Mesenchymal stem cell (in vitro differentiated cells and primary cell): ENCODE measurements at regions not wholly inside any gene's neighbourhood (a gene's known extent, or its start where the extent isn't known, plus 50 kb on each side); places are given as distances from the start of the nearest gene placed in this dataset.

Experiments
- DNase-seq: peaks from one replicate; pipeline ENCODE4 v3.0.0-alpha.2; 2013
- H2AFZ ChIP-seq: one replicate; pipeline ENCODE4 v1.6.1; 2013; ENCODE audit warnings: low read depth, mild to moderate bottlenecking, control low read depth, inconsistent platforms, low read length, moderate library complexity
- H2AK5ac ChIP-seq: 2 replicates; pipeline ENCODE4 v1.6.1; 2013; ENCODE audit warnings: low read length, moderate library complexity, mild to moderate bottlenecking, inconsistent platforms; ENCODE audit not compliant: severe bottlenecking
- H2BK120ac ChIP-seq: one replicate; pipeline ENCODE4 v1.6.1; 2013; ENCODE audit warnings: low read depth, mild to moderate bottlenecking, inconsistent platforms, low read length, moderate library complexity
- H2BK12ac ChIP-seq, 2 experiments: one replicate each; pipeline ENCODE4 v1.6.1; 2013; ENCODE audit warnings: inconsistent platforms in 2 of 2, low read length in 2 of 2, mild to moderate bottlenecking in 2 of 2, moderate library complexity in 2 of 2, control low read depth in 1 of 2
- H2BK15ac ChIP-seq: one replicate; pipeline ENCODE4 v1.6.1; 2013; ENCODE audit warnings: mild to moderate bottlenecking, low read depth, inconsistent platforms; ENCODE audit not compliant: poor library complexity, severe bottlenecking
- H2BK5ac ChIP-seq: 2 replicates; pipeline ENCODE4 v1.6.1; 2013; ENCODE audit warnings: low read depth, mild to moderate bottlenecking, low read length, control low read depth, inconsistent platforms; ENCODE audit not compliant: poor library complexity, severe bottlenecking
- H3K14ac ChIP-seq, 2 experiments: one replicate each; pipeline ENCODE4 v1.6.1; 2013; ENCODE audit warnings: inconsistent platforms in 2 of 2, low read length in 2 of 2, control low read depth in 1 of 2, mild to moderate bottlenecking in 1 of 2, moderate library complexity in 1 of 2
- H3K18ac ChIP-seq, 2 experiments: one replicate each; pipeline ENCODE4 v1.6.1; 2013; ENCODE audit warnings: inconsistent platforms in 2 of 2, low read length in 2 of 2, control low read depth in 1 of 2, low read depth in 1 of 2, mild to moderate bottlenecking in 1 of 2
- H3K23ac ChIP-seq, 2 experiments: one replicate each; pipeline ENCODE4 v1.6.1; 2013; ENCODE audit warnings: inconsistent platforms in 2 of 2, low read length in 2 of 2, mild to moderate bottlenecking in 2 of 2, moderate library complexity in 2 of 2, control low read depth in 1 of 2
- H3K27ac ChIP-seq: 2 replicates; pipeline ENCODE4 v1.5.1; 2013; ENCODE audit warnings: mild to moderate bottlenecking, moderate library complexity, low read length, control low read depth, inconsistent platforms; ENCODE audit not compliant: poor library complexity, severe bottlenecking
- H3K27me3 ChIP-seq, 2 experiments: 2 replicates each; pipeline versions ENCODE4 v1.6.1 to v1.7.0; 2013; ENCODE audit warnings: low read length in 2 of 2, mild to moderate bottlenecking in 2 of 2, moderate library complexity in 2 of 2, control low read depth in 1 of 2, inconsistent platforms in 1 of 2; ENCODE audit not compliant: control insufficient read depth in 1 of 2, insufficient read depth in 1 of 2
- H3K36me3 ChIP-seq, 2 experiments: 2 replicates each; pipeline versions ENCODE4 v1.6.1 to v1.7.0; 2013; ENCODE audit warnings: low read length in 2 of 2, control low read depth in 1 of 2, inconsistent platforms in 1 of 2, low read depth in 1 of 2, mild to moderate bottlenecking in 1 of 2; ENCODE audit not compliant: insufficient read depth in 2 of 2, control insufficient read depth in 1 of 2
- H3K4ac ChIP-seq, 2 experiments: one replicate each; pipeline ENCODE4 v1.6.1; 2013; ENCODE audit warnings: inconsistent platforms in 2 of 2, low read length in 2 of 2, mild to moderate bottlenecking in 2 of 2, moderate library complexity in 2 of 2, control low read depth in 1 of 2, low read depth in 1 of 2
- H3K4me1 ChIP-seq: 2 replicates; pipeline ENCODE4 v1.6.1; 2013; ENCODE audit warnings: low read depth, low read length, control low read depth; ENCODE audit not compliant: control insufficient read depth, insufficient read depth
- H3K4me2 ChIP-seq: 2 replicates; pipeline ENCODE4 v1.6.1; 2013; ENCODE audit warnings: low read length, mild to moderate bottlenecking, inconsistent platforms; ENCODE audit not compliant: poor library complexity, severe bottlenecking
- H3K4me3 ChIP-seq, 2 experiments: 2 replicates each; pipeline versions ENCODE4 v1.5.1 to v1.7.0; 2013; ENCODE audit warnings: low read length in 2 of 2, mild to moderate bottlenecking in 2 of 2, control low read depth in 1 of 2, low read depth in 1 of 2; ENCODE audit not compliant: insufficient read depth in 1 of 2
- H3K79me1 ChIP-seq: replicated peaks from 2 replicates; pipeline ENCODE4 v1.6.1; 2013; ENCODE audit warnings: mild to moderate bottlenecking, control low read depth, low read length, inconsistent platforms; ENCODE audit not compliant: poor library complexity, severe bottlenecking
- H3K9ac ChIP-seq: 2 replicates; pipeline ENCODE4 v1.7.0; 2013; ENCODE audit warnings: mild to moderate bottlenecking, low read length, moderate library complexity
- H3K9me3 ChIP-seq: 2 replicates; pipeline ENCODE4 v1.7.0; 2013; ENCODE audit warnings: mild to moderate bottlenecking, low read length; ENCODE audit not compliant: control insufficient read depth
- H4K8ac ChIP-seq: one replicate; pipeline ENCODE4 v1.6.1; 2013; ENCODE audit warnings: inconsistent platforms, mild to moderate bottlenecking, low read length, moderate library complexity
- H4K91ac ChIP-seq: one replicate; pipeline ENCODE4 v1.6.1; 2013; ENCODE audit warnings: mild to moderate bottlenecking, low read length, inconsistent platforms
- WGBS: methylation state at CpG from one replicate; pipeline ENCODE4 v1.1.7; 2013; ENCODE audit warnings: mixed read lengths; 5-methylcytosine and 5-hydroxymethylcytosine counted together

GRCh38 chr12:124167141-124167540 lies 127.8 kb upstream of the RFLNA start:
- WGBS = 90% methylated on average over 21 of the region's 21 CpGs
- Histone ChIP-seq H3K9me3 (no peaks in the 10 kb centered on the region), H3K27ac (no peak overlapping the region), H3K36me3 (no peaks in the 10 kb centered on the region), H4K91ac (no peak overlapping the region), H3K4me2 (no peak overlapping the region), H3K9ac (no peak overlapping the region), H3K4me1 (no peaks in the 10 kb centered on the region), H3K23ac (no peak overlapping the region), H3K18ac (no peak overlapping the region), H3K4me3 (no peak overlapping the region), H2BK15ac (no peak overlapping the region), H3K4ac (no peak overlapping the region), H2BK5ac (no peak overlapping the region), H3K27me3 (no peaks in the 10 kb centered on the region), H4K8ac (no peak overlapping the region), H2BK120ac (no peak overlapping the region), H2BK12ac (no peak overlapping the region), H3K79me1 (no peaks in the 10 kb centered on the region), H2AK5ac (no peak overlapping the region), H2AFZ (no peak overlapping the region), H3K14ac (no peak overlapping the region)
- no peak for DNase-seq

GRCh38 chr12:124168016-124168786 lies 126.7 kb upstream of the RFLNA start:
- H2BK120ac ChIP-seq = no peak overlapping the region
- H3K27me3 ChIP-seq = no peaks in the 10 kb centered on the region
- no peaks in the 10 kb centered on the region for H3K36me3 ChIP-seq
- H3K23ac ChIP-seq = no peak overlapping the region
- no peak overlapping the region for H2AK5ac ChIP-seq
- H3K18ac ChIP-seq = no peak overlapping the region
- no peak for DNase-seq
- no peak overlapping the region for H3K4me2 ChIP-seq
- H3K9ac ChIP-seq = no peak overlapping the region
- no peak overlapping the region for H3K14ac ChIP-seq
- H3K79me1 ChIP-seq = no peaks in the 10 kb centered on the region
- no peak overlapping the region for H2BK15ac ChIP-seq
- no peaks in the 10 kb centered on the region for H3K9me3 ChIP-seq
- H2BK5ac ChIP-seq = no peak overlapping the region
- peaks cover 2% of the 10 kb centered on the region for H3K4me1 ChIP-seq
- H4K91ac ChIP-seq = no peak overlapping the region
- H3K4me3 ChIP-seq = no peak overlapping the region
- no peak overlapping the region for H2BK12ac ChIP-seq
- H3K4ac ChIP-seq = no peak overlapping the region
- H3K27ac ChIP-seq = no peak overlapping the region
- no peak overlapping the region for H4K8ac ChIP-seq
- no peak overlapping the region for H2AFZ ChIP-seq
- WGBS = 95% methylated on average over 7 of the region's 8 CpGs

- Histone ChIP-seq H3K79me1 (no peaks in the 10 kb centered on the region), H4K8ac (no peak overlapping the region), H3K4me2 (no peak overlapping the region), H3K4ac (no peak overlapping the region), H3K14ac (no peak overlapping the region), H3K4me1 (peaks cover 7% of the 10 kb centered on the region), H3K9ac (no peak overlapping the region), H3K18ac (no peak overlapping the region), H2BK15ac (no peak overlapping the region), H3K27me3 (no peaks in the 10 kb centered on the region), H3K4me3 (no peak overlapping the region), H3K9me3 (no peaks in the 10 kb centered on the region), H2AFZ (no peak overlapping the region), H4K91ac (no peak overlapping the region), H2BK5ac (no peak overlapping the region), H2BK12ac (no peak overlapping the region), H3K23ac (no peak overlapping the region), H2AK5ac (no peak overlapping the region), H3K27ac (no peak overlapping the region), H2BK120ac (no peak overlapping the region), H3K36me3 (no peaks in the 10 kb centered on the region)
- no peak for DNase-seq
- 79% methylated on average over 3 of the region's 4 CpGs for WGBS
These were observed 125.2 kb upstream of the RFLNA start for GRCh38 chr12:124169577-124170284.

GRCh38 chr12:124170760-124171159 lies 124.1 kb upstream of the RFLNA start:
- Histone ChIP-seq H3K4ac (no peak overlapping the region), H4K91ac (no peak overlapping the region), H3K4me2 (no peak overlapping the region), H3K23ac (no peak overlapping the region), H3K4me1 (peaks cover 13% of the 10 kb centered on the region), H2BK120ac (no peak overlapping the region), H2AFZ (no peak overlapping the region), H4K8ac (no peak overlapping the region), H3K79me1 (no peaks in the 10 kb centered on the region), H2BK12ac (no peak overlapping the region), H3K9me3 (no peaks in the 10 kb centered on the region), H3K27ac (no peak overlapping the region), H2BK15ac (no peak overlapping the region), H3K27me3 (no peaks in the 10 kb centered on the region), H3K4me3 (no peak overlapping the region), H3K14ac (no peak overlapping the region), H3K36me3 (no peaks in the 10 kb centered on the region), H2BK5ac (no peak overlapping the region), H2AK5ac (no peak overlapping the region), H3K9ac (no peak overlapping the region), H3K18ac (no peak overlapping the region)
- no peak for DNase-seq
- WGBS = 86% methylated on average over 5 of the region's 5 CpGs
